ENCODE measurements at regions not wholly inside any gene's neighbourhood (a gene's known extent, or its start where the extent isn't known, plus 50 kb on each side); places are given as distances from the start of the nearest gene placed in this dataset.

DNA sequence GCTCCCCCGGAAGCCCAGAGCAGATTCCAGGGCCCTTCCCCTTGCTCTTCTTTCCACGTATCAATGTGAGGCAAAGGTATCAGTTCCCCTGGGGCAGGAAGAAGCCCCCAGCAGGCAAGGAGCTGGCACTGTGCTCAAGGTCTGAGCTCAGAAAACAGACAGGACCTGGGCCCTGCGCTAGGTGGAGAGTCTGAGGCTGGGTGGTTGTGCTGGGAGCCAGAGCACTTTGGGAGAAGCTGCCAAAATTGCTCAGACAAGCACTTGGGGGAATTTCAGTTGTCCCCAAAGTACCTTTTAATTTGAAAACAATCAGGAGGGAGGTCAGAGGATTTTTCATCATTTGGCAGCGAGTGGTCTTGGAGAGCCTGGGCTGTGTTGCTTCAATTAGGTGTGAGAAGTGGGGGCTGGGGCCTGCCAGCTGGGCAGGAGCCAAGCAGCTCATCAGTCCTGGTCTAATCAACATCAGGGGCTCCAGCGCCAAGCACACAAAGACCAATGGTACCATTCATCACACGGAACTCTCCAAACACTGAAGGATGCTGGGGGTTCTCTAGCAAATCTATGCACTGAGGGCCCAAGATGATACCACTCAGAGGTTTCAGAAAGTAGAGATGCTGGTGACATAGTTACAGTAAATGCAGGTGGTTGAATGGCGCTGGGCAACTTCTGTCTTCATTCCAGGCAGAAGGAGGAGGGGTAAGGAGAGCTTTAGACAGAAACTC is 176.5 kb downstream of the SNX18 start:
- TF ChIP-seq POLR2A (IDR thresholded peaks at IDR 0.05): no peak
- TF ChIP-seq, protein P1, sequence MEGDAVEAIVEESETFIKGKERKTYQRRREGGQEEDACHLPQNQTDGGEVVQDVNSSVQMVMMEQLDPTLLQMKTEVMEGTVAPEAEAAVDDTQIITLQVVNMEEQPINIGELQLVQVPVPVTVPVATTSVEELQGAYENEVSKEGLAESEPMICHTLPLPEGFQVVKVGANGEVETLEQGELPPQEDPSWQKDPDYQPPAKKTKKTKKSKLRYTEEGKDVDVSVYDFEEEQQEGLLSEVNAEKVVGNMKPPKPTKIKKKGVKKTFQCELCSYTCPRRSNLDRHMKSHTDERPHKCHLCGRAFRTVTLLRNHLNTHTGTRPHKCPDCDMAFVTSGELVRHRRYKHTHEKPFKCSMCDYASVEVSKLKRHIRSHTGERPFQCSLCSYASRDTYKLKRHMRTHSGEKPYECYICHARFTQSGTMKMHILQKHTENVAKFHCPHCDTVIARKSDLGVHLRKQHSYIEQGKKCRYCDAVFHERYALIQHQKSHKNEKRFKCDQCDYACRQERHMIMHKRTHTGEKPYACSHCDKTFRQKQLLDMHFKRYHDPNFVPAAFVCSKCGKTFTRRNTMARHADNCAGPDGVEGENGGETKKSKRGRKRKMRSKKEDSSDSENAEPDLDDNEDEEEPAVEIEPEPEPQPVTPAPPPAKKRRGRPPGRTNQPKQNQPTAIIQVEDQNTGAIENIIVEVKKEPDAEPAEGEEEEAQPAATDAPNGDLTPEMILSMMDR (IDR thresholded peaks at IDR 0.05): no peak
- no peak for TF ChIP-seq EP300 (IDR thresholded peaks at IDR 0.05)
- TF ChIP-seq POLR2AphosphoS5 (IDR thresholded peaks at IDR 0.05): no peak

Data from stomach (tissue), 4 donors.